ENCODE measurements at regions not wholly inside any gene's neighbourhood (a gene's known extent, or its start where the extent isn't known, plus 50 kb on each side); places are given as distances from the start of the nearest gene placed in this dataset.
A peak's percentile ranks its signal among the peaks of the same experiment; 100 is the strongest.
"Not testable (repeated sequence)": the region's sequence is repeated elsewhere in the genome, so short reads cannot be mapped to it uniquely, and the experiment has no call there.

DNA sequence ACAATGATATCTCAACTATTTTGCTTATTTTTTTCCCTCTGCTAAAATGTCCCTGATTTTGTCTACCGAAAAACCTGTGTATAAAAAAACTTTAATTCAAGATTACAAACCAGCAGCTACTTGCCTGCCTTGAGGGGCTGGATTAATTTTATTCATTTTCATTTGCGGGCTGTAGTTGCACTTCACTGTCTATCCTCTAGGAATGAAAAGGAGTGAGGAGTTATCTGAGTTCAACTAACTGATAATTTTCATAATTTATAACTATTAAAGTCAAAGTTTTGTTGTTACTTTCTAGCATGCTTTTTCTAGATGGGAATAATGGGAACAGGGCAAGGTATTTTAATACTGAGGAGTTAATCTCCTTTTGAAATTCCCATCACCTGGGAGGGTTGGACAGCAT, 50.3 kb upstream of the AGTPBP1 start:
- H3K27me3 Mint-ChIP-seq (ENCODE audit: low read depth in 3 of 3); H3K27ac Mint-ChIP-seq; H3K9me3 Mint-ChIP-seq; H3K4me1 Mint-ChIP-seq; H3K4me3 Mint-ChIP-seq; H3K36me3 Mint-ChIP-seq; DNase-seq: not testable (repeated sequence)

GRCh38 chr9:85802978-85803695, 61.4 kb upstream of the AGTPBP1 start:
- not testable (repeated sequence) for H3K36me3 Mint-ChIP-seq; H3K27me3 Mint-ChIP-seq (ENCODE audit: low read depth in 3 of 3); H3K9me3 Mint-ChIP-seq; H3K4me3 Mint-ChIP-seq; H3K27ac Mint-ChIP-seq; DNase-seq
- peaks cover 20% of the 10 kb centered on the region in 2 donors for H3K4me1 Mint-ChIP-seq

GRCh38 chr9:85804847-85805133, 63.0 kb upstream of the AGTPBP1 start:
- Mint-ChIP-seq H3K4me3 (peak overlapping the region in 1 of 5 donors; percentile 83), H3K4me1 (peaks cover 22 to 26% of the 10 kb centered on the region in 2 donors), H3K36me3 (peaks cover 0 to 12% (median 11%) of the 10 kb centered on the region in 3 donors)
- not testable (repeated sequence) for DNase-seq; H3K9me3 Mint-ChIP-seq; H3K27ac Mint-ChIP-seq; H3K27me3 Mint-ChIP-seq (ENCODE audit: low read depth in 3 of 3)

DNA sequence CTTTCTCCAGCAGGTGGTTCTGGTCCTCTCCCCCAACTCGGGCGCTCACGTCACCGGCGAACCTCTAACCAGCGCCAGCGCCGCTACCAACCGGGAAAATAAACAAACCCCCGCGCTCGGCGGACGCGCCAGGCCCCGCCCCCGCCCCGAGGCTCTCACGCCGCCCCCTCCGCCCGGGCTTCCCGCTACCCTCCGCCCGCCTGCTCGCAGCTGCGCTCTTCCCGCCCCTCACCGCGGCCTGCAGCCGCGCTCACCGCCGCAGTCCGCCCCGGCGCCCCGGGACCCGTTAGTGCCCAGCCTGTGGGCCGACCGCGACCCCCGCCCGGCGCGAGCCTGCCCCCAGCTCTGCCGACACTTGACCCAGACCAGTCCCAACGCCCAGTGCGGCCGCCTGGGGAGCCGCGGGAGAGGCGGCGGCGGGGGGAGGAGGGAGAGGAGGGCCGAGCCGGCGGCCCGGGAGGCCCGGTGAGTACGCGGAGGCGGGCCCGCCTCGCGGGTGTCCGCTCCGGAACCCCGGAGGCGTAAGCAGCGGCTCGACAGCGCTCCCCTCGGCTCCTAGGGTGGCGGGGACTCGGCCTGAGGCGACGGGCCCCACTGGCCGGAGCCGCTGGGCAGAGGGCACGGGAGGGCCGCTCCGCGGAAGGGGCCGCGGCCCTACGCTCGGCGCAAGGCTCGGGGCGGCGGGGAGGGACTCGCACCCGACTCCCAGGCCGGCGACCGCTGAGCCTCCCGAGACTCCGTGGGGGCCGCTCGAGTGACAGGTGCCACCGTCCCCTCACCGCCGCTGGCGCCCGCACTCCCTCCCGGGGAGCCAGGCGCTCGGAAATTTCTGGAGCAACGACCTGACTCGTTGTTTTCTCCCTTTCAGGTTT, 63.6 kb upstream of the AGTPBP1 start:
- H3K4me1 Mint-ChIP-seq = peaks cover 22 to 26% of the 10 kb centered on the region in 2 donors
- not testable (repeated sequence) for H3K27me3 Mint-ChIP-seq (ENCODE audit: low read depth in 3 of 3)

GRCh38 chr9:85808329-85808728, 66.6 kb upstream of the AGTPBP1 start:
- not testable (repeated sequence) for H3K27ac Mint-ChIP-seq; DNase-seq; H3K27me3 Mint-ChIP-seq (ENCODE audit: low read depth in 3 of 3); H3K9me3 Mint-ChIP-seq
- Mint-ChIP-seq H3K36me3 (peaks cover 0 to 13% (median 11%) of the 10 kb centered on the region in 3 donors), H3K4me1 (peaks cover 22 to 31% of the 10 kb centered on the region in 2 donors), H3K4me3 (peak overlapping the region in 1 of 5 donors; percentile 24)

More for the DNA sequence above, 63.6 kb upstream of the AGTPBP1 start:
- DNase-seq = peak; percentile 77 to 81 (median 80)
- peaks cover 0 to 13% (median 11%) of the 10 kb centered on the region in 3 donors for H3K36me3 Mint-ChIP-seq
- peak overlapping the region; percentile 87 to 93 (median 87) for H3K4me3 Mint-ChIP-seq
- H3K9me3 Mint-ChIP-seq = not testable (repeated sequence)
- peak overlapping the region; percentile 83 to 93 (median 90) for H3K27ac Mint-ChIP-seq

GRCh38 chr9:85813388-85813787, 71.6 kb upstream of the AGTPBP1 start:
- H3K9me3 Mint-ChIP-seq; H3K27me3 Mint-ChIP-seq (ENCODE audit: low read depth in 3 of 3); H3K4me3 Mint-ChIP-seq; DNase-seq; H3K27ac Mint-ChIP-seq: not testable (repeated sequence)
- peaks cover under 1 to 11% of the 10 kb centered on the region in 2 donors for H3K4me1 Mint-ChIP-seq
- peaks cover 0 to 10% (median 8%) of the 10 kb centered on the region in 3 donors for H3K36me3 Mint-ChIP-seq

- H3K27ac Mint-ChIP-seq; H3K9me3 Mint-ChIP-seq; H3K36me3 Mint-ChIP-seq; H3K27me3 Mint-ChIP-seq (ENCODE audit: low read depth in 3 of 3); H3K4me3 Mint-ChIP-seq; DNase-seq; H3K4me1 Mint-ChIP-seq: not testable (repeated sequence)
Measured at GRCh38 chr9:85814800-85815199, 73.0 kb upstream of the AGTPBP1 start.

DNA sequence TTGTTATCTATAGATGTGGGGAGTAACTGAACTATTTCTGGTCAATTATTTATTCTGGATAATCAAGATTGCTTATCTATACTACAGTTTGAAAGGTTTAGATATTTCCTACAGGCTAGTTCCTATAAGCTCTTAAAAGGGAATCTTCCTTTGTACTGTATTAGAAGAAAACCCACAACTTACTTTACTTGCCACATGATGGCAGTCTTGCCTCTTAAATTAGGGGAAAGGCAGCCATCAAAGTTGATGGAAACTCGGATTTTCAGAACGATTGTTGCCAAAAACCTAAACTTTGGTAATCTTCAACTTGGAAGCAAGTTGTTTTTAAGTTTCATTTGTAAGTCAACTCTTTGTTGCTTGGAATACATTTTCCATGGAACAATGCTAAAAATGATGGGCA, 77.2 kb upstream of the AGTPBP1 start:
- H3K27me3 Mint-ChIP-seq (ENCODE audit: low read depth in 3 of 3); H3K9me3 Mint-ChIP-seq; H3K4me1 Mint-ChIP-seq; H3K4me3 Mint-ChIP-seq; H3K27ac Mint-ChIP-seq: not testable (repeated sequence)
- DNase-seq = peak; percentile 46 to 59 (median 50)
- peaks cover 3 to 13% (median 10%) of the 10 kb centered on the region in 3 donors for H3K36me3 Mint-ChIP-seq

- H3K27ac Mint-ChIP-seq = peak overlapping the region in 1 of 6 donors; percentile 51
Measured at GRCh38 chr9:85820598-85820997, 78.8 kb upstream of the AGTPBP1 start.

DNA sequence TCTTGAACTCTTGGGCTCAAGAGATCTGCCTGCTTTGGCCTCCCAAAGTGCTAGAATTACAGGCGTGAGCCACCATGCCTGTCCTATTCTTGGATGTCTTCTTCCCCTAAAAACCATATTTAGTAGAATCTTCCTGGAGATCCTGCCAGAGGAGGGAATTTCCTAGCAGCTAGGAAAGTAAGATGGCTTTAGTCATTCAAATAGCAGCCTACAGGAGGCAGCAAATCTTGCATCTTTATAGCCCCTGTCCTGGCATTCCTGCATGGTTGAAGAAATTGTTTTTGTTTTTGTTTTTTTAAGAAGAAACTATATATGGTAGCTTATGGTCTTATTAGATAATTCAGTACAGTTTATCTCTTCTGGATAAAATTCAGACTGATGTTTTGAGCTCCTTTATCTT, 83.2 kb upstream of the AGTPBP1 start:
- H3K4me3 Mint-ChIP-seq; H3K4me1 Mint-ChIP-seq; H3K27me3 Mint-ChIP-seq (ENCODE audit: low read depth in 3 of 3); H3K27ac Mint-ChIP-seq; H3K9me3 Mint-ChIP-seq: not testable (repeated sequence)
- DNase-seq = peak in 1 of 3 donors; percentile 8
- H3K36me3 Mint-ChIP-seq = peaks cover 3 to 18% (median 15%) of the 10 kb centered on the region in 3 donors

More at GRCh38 chr9:85820598-85820997, 78.8 kb upstream of the AGTPBP1 start:
- H3K36me3 Mint-ChIP-seq = peaks cover 3 to 13% (median 10%) of the 10 kb centered on the region in 3 donors
- not testable (repeated sequence) for DNase-seq; H3K4me3 Mint-ChIP-seq; H3K4me1 Mint-ChIP-seq; H3K9me3 Mint-ChIP-seq; H3K27me3 Mint-ChIP-seq (ENCODE audit: low read depth in 3 of 3)

DNA sequence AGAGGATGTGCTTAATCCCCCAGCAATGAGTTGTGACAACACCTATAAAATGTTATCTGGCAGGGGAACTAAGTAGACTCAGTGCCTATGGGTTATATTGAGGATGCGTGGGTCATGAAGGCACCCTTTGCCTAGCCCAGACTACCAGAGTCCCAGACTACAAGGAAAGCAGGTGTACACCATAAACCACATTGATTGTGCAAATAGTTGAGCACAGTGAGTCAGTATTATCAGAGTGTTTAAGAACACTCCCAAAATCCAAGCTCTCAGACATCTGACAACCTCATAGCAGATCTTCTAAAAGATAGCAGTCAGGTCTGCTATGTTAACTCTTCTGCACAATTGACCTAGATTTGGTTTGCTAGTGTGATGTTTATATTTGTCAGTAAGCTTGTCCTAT, 92.8 kb upstream of the AGTPBP1 start:
- H3K4me3 Mint-ChIP-seq; H3K9me3 Mint-ChIP-seq; H3K27me3 Mint-ChIP-seq (ENCODE audit: low read depth in 3 of 3); DNase-seq: not testable (repeated sequence)
- Mint-ChIP-seq H3K27ac (peak overlapping the region in 3 of 6 donors; percentile 1 to 69 (median 21)), H3K4me1 (peaks cover 12 to 16% of the 10 kb centered on the region in 2 donors), H3K36me3 (peaks cover 2 to 21% (median 9%) of the 10 kb centered on the region in 3 donors)

GRCh38 chr9:85843949-85844348, 97.0 kb upstream of the NAA35 start:
- not testable (repeated sequence) for H3K27ac Mint-ChIP-seq; H3K4me1 Mint-ChIP-seq; H3K27me3 Mint-ChIP-seq (ENCODE audit: low read depth in 3 of 3); H3K9me3 Mint-ChIP-seq; H3K4me3 Mint-ChIP-seq; DNase-seq
- peaks cover 15 to 36% (median 21%) of the 10 kb centered on the region in 3 donors for H3K36me3 Mint-ChIP-seq

DNA sequence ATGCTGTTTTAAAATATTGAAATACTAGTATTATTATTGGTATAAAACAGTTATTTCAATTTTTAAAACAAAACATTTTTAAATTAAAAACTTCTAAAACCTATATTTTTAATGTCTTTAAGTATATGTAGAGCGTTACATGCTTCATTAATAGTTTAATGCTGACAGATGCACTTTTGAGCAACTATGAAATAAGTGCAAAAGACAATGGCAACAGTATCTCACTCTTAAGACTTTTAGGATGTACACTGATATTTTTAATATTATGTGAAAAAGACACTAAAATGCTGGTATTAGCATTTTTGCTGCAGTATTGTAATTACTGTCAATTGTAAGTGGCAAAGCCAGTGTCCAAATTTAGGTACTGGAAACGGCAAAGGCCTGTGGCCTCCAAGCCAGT, 93.2 kb upstream of the NAA35 start:
- not testable (repeated sequence) for DNase-seq; H3K27ac Mint-ChIP-seq; H3K4me1 Mint-ChIP-seq; H3K27me3 Mint-ChIP-seq (ENCODE audit: low read depth in 3 of 3); H3K4me3 Mint-ChIP-seq; H3K9me3 Mint-ChIP-seq
- peaks cover 6 to 23% (median 16%) of the 10 kb centered on the region in 3 donors for H3K36me3 Mint-ChIP-seq

DNA sequence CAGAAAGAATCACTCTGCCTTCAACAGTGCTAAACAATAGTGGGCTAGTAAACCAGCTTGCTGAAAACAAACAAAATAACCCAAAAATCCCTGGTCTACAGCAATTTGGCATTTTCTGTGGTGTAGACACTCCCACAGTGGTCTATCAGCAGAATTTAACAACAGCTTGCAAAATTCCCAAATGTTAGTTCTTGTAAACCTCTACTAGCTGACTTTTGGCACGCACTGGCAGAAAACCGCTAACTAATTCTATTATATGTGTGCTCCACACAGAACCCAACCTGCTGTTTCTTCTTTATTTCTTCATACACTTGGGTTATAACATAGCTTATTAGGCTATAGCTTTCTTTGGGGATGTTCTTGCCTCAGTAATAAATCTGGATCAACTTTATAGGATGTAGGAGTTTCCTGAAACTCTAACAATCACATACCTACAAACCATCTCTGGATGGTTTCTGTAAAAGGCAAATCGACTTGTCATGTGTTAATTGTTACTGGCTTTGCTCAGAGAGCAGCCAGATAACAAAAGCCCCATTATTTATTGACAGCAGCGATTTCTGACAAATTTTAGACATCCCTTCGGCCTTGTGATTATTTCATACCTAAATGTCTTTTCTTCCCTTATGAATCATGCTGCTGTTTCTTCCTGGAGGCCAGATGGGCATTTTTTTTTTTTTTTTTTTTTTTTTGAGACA, 82.7 kb upstream of the NAA35 start:
- Mint-ChIP-seq H3K27me3 (ENCODE audit: low read depth in 3 of 3) (peaks cover 0 to 2% (median 0%) of the 10 kb centered on the region in 3 donors), H3K36me3 (peaks cover 8 to 23% (median 10%) of the 10 kb centered on the region in 3 donors), H3K4me3 (no peak overlapping the region), H3K9me3 (no peaks in the 10 kb centered on the region), H3K4me1 (peaks cover 0 to 2% of the 10 kb centered on the region in 2 donors), H3K27ac (peak overlapping the region in 2 of 6 donors; percentile 9 to 52)
- DNase-seq = no peak

Measured in immature natural killer cell (primary cell).